OCI-LY7 (cell line): ENCODE measurements at regions not wholly inside any gene's neighbourhood (a gene's known extent, or its start where the extent isn't known, plus 50 kb on each side); places are given as distances from the start of the nearest gene placed in this dataset.

Experiments
- BruUV-seq: library from RNA; stranded (reverse); fragments of 400-500 nt; replicated peaks from 2 replicates; lab custom pipeline; 2021; lab: Mats Ljungman, UMichigan
- CTCF ChIA-PET: fragments of 300-600 bp; sonication (Branson Sonifier 250); formaldehyde crosslinking; loops from one replicate; lab custom pipeline; 2022; ENCODE audit warnings: antibody characterized with exemption; ENCODE audit not compliant: unreplicated experiment; lab: Charles Lee
- POLR2A ChIA-PET: fragments of 300-600 bp; sonication (Branson Sonifier 250); formaldehyde crosslinking; loops from one replicate; lab custom pipeline; 2022; ENCODE audit warnings: antibody characterized with exemption; lab: Charles Lee
- DNase-seq: peaks from one replicate; pipeline ENCODE4 v3.0.0-alpha.2; 2015; ENCODE audit warnings: low spot score
- H2AFZ ChIP-seq: fragments of 200-600 bp; sonication (generic), shearing (Covaris generic); 2 replicates; pipeline ENCODE4 v1.6.1; 2014; ENCODE audit warnings: mild to moderate bottlenecking, antibody characterized with exemption, low read length, moderate library complexity
- H3K27ac ChIP-seq: fragments of 200-600 bp; sonication (generic); 2 replicates; pipeline ENCODE4 v1.5.1; 2014; ENCODE audit warnings: mixed run types, low read depth, mild to moderate bottlenecking, moderate library complexity, low read length, inconsistent platforms; ENCODE audit not compliant: poor library complexity, severe bottlenecking
- H3K36me3 ChIP-seq: fragments of 200-600 bp; sonication (generic); 2 replicates; pipeline ENCODE4 v1.6.1; 2014; ENCODE audit warnings: mild to moderate bottlenecking, antibody characterized with exemption, low read length, moderate library complexity, mixed read lengths; ENCODE audit not compliant: insufficient read depth
- H3K4me1 ChIP-seq: fragments of 200-600 bp; sonication (generic); 2 replicates; pipeline ENCODE4 v1.5.1; 2014; ENCODE audit warnings: mild to moderate bottlenecking, low read length; ENCODE audit not compliant: insufficient read depth, poor library complexity, severe bottlenecking
- H3K4me2 ChIP-seq: fragments of 200-600 bp; sonication (generic); 2 replicates; pipeline ENCODE4 v1.6.1; 2014; ENCODE audit warnings: mild to moderate bottlenecking, low read length
- H3K4me3 ChIP-seq: fragments of 200-600 bp; sonication (generic); 2 replicates; pipeline ENCODE4 v1.5.1; 2014; ENCODE audit warnings: mild to moderate bottlenecking, low read depth, low read length; ENCODE audit not compliant: poor library complexity, severe bottlenecking
- H3K79me2 ChIP-seq: fragments of 200-600 bp; sonication (generic); 2 replicates; pipeline ENCODE4 v1.6.1; 2016; ENCODE audit warnings: low read depth, mild to moderate bottlenecking, low read length, moderate library complexity, mixed read lengths; ENCODE audit not compliant: insufficient read depth
- H3K9me2 ChIP-seq: fragments of 200-600 bp; sonication (generic); 2 replicates; pipeline ENCODE4 v1.6.1; 2016; ENCODE audit warnings: mild to moderate bottlenecking, low read length, mixed read lengths; ENCODE audit not compliant: insufficient read depth
- H3K9me3 ChIP-seq: fragments of 200-600 bp; sonication (generic); 2 replicates; pipeline ENCODE4 v1.6.1; 2014; ENCODE audit warnings: mild to moderate bottlenecking, mixed run types, low read length, mixed read lengths
- H4K20me1 ChIP-seq: fragments of 200-600 bp; sonication (generic); 2 replicates; pipeline ENCODE4 v1.6.1; 2014; ENCODE audit warnings: mild to moderate bottlenecking, antibody characterized with exemption, low read length, moderate library complexity, mixed read lengths; ENCODE audit not compliant: insufficient read depth
- CTCF ChIP-seq: fragments of 200-600 bp; sonication (generic); conservative IDR thresholded peaks from 2 replicates; pipeline ENCODE4 v1.5.1; 2014; ENCODE audit warnings: mild to moderate bottlenecking, antibody characterized with exemption, low read length, moderate library complexity, mixed read lengths
- EZH2phosphoT487 ChIP-seq: fragments of 200-600 bp; sonication (generic); IDR thresholded peaks from 2 replicates; pipeline ENCODE4 v1.6.1; 2018; ENCODE audit warnings: low read depth, borderline replicate concordance, mild to moderate bottlenecking, mixed run types, antibody characterized with exemption, low read length, moderate library complexity, mixed read lengths
- intact Hi-C: fragments of 100-400 bp; cut with micrococcal nuclease; formaldehyde crosslinking; loops from one replicate; pipeline ENCODE4 v1.10.0; 2022; ENCODE audit not compliant: unreplicated experiment

DNA sequence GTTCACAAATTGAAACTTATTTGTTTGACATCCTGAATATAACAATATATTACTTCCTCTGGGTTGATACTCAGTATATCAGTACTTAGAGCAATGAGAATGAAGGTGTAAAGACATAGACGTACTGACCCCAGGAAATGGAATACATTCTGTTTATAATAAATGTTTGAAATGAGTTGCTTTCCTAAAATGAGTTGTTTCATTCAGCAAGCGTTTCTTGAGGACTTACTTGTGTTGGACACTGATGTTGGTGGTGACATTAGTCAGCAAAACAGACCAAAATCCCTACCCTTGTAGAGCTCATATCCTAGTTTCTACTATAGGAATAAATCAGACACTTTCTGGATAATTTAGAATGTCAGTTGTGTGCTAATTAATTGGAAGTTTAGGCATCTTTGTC lies 184.3 kb downstream of the ZDHHC21 start:
- H3K9me3 ChIP-seq = no peaks in the 10 kb centered on the region
- no peak overlapping the region for H3K4me3 ChIP-seq
- BruUV-seq = no TSS peak
- no peak for DNase-seq
- no peaks in the 10 kb centered on the region for H4K20me1 ChIP-seq
- H3K9me2 ChIP-seq = no peaks in the 10 kb centered on the region
- no peak overlapping the region for H3K27ac ChIP-seq
- no peak overlapping the region for H3K4me2 ChIP-seq
- H2AFZ ChIP-seq = no peak overlapping the region
- intact Hi-C loops = no loop called here
- H3K4me1 ChIP-seq = no peaks in the 10 kb centered on the region
- H3K36me3 ChIP-seq = no peaks in the 10 kb centered on the region
- POLR2A ChIA-PET = interaction anchor here (0.6 to 1.4 kb wide), 3 partner anchors 11 to 1293 kb away, joined by 3 to 5 read pairs (median 4); no protein-coding TSS in a partner anchor
- TF ChIP-seq CTCF = no peak
- no peak for TF ChIP-seq EZH2phosphoT487
- H3K79me2 ChIP-seq = no peaks in the 10 kb centered on the region
- CTCF ChIA-PET = no interaction called here

DNA sequence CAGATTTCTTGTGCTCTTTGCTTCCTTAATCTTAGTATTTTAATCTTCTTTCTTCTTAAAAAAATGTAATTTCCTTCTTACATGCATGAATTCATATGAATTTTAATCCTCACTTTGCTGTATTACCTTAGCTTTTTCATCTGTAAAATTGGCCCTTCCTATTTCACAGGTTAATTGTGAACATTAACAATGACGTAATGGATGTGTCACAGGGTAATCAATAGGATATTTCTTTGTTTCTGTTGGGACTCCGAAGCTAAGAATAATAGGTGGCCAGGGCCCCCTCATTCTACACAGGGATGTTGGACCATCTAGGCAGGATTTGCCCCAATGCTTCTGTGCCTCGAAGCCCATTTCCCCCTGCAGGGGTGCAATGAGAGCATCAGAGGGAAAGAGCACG lies 187.4 kb upstream of the NFIB start:
- DNase-seq = no peak
- Histone ChIP-seq H3K4me3 (no peak overlapping the region), H2AFZ (no peak overlapping the region), H3K9me2 (no peaks in the 10 kb centered on the region), H3K27ac (no peak overlapping the region), H4K20me1 (no peaks in the 10 kb centered on the region), H3K79me2 (no peaks in the 10 kb centered on the region), H3K4me1 (no peaks in the 10 kb centered on the region), H3K9me3 (no peaks in the 10 kb centered on the region), H3K36me3 (no peaks in the 10 kb centered on the region), H3K4me2 (no peak overlapping the region)
- no peak for TF ChIP-seq EZH2phosphoT487
- TF ChIP-seq CTCF = no peak
- no TSS peak for BruUV-seq
- POLR2A ChIA-PET = interaction anchor here (0.8 kb wide), 1 partner anchor 11 kb away, joined by 3 read pairs; no protein-coding TSS in a partner anchor
- intact Hi-C loops = no loop called here
- CTCF ChIA-PET = no interaction called here

DNA sequence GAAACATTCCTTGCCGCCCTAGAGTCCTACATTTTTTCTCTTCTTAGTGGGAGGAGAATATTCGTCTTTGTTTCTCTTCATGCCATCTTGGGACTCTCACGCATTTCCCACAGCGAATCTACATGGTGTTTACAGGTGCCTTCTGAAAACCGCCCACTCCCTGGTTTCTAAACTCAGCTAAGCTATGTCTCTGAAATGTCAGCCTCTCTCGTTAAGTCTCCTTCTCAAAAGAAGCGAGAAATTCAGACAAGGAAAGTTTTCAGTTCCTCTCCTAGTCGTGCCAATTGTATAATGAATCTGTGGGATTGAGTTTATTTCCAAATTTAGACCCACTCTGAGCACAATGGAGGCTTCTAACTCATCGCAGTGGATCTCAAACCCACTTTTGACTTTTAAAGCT lies 186.8 kb upstream of the NFIB start:
- no peaks in the 10 kb centered on the region for H3K79me2 ChIP-seq
- H3K4me1 ChIP-seq = no peaks in the 10 kb centered on the region
- no peak overlapping the region for H3K4me2 ChIP-seq
- CTCF ChIA-PET = no interaction called here
- H2AFZ ChIP-seq = no peak overlapping the region
- H3K9me2 ChIP-seq = no peaks in the 10 kb centered on the region
- H3K9me3 ChIP-seq = no peaks in the 10 kb centered on the region
- no peak overlapping the region for H3K27ac ChIP-seq
- no TSS peak for BruUV-seq
- H4K20me1 ChIP-seq = no peaks in the 10 kb centered on the region
- POLR2A ChIA-PET = interaction anchor here (0.8 kb wide), 1 partner anchor 10 kb away, joined by 3 read pairs; no protein-coding TSS in a partner anchor
- no peak overlapping the region for H3K4me3 ChIP-seq
- intact Hi-C loops = no loop called here
- TF ChIP-seq EZH2phosphoT487 = no peak
- no peak for TF ChIP-seq CTCF
- H3K36me3 ChIP-seq = no peaks in the 10 kb centered on the region
- DNase-seq = no peak
